ENCODE measurements at regions not wholly inside any gene's neighbourhood (a gene's known extent, or its start where the extent isn't known, plus 50 kb on each side); places are given as distances from the start of the nearest gene placed in this dataset.

DNA sequence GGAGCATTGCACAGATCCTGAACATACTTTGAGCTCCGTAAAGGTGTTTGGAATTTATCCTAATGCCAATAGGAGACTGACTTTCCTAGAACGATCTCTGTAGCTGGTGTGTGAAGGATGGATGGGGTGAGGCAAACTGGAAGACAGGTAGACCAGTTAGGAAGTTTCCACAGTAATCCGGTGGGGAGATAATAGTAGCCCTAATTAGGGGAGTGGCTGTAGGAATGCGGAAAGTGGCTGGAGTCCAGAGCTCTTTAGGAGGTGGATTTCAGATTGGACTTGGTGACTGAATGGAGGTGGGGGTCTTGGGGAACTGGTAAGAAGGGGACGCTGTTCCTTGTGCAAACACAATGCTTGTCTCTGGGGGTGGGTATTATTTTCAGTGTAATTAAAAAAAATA is 146.3 kb downstream of the SOX4 start:
- Histone ChIP-seq H4K20me1 (ENCODE audit: control insufficient read depth, insufficient read depth, low read depth, low read length) (no peaks in the 10 kb centered on the region), H3K9me3 (ENCODE audit: control insufficient read depth, insufficient read depth, low read length) (no peaks in the 10 kb centered on the region), H3K36me3 (ENCODE audit: control insufficient read depth, low read length) (no peaks in the 10 kb centered on the region), H3K27me3 (ENCODE audit: control insufficient read depth, low read length) (no peaks in the 10 kb centered on the region), H3K4me3 (ENCODE audit: low read length) (no peak overlapping the region), H3K79me2 (ENCODE audit: control insufficient read depth, low read length) (no peaks in the 10 kb centered on the region), H3F3A (ENCODE audit: control insufficient read depth, insufficient read depth) (no peaks in the 10 kb centered on the region), H3K9me2 (replicated peaks; ENCODE audit: control insufficient read depth, low read length) (no peaks in the 10 kb centered on the region), H3K4me1 (ENCODE audit: control insufficient read depth, low read length) (no peaks in the 10 kb centered on the region), H3K27ac (ENCODE audit: low read depth, low read length) (no peak overlapping the region), H3K4me2 (ENCODE audit: low read length) (no peak overlapping the region)
- no peak for TF ChIP-seq EZH2phosphoT487 (IDR thresholded peaks at IDR 0.05; ENCODE audit: borderline replicate concordance, low read length)
- TF ChIP-seq, protein P1, sequence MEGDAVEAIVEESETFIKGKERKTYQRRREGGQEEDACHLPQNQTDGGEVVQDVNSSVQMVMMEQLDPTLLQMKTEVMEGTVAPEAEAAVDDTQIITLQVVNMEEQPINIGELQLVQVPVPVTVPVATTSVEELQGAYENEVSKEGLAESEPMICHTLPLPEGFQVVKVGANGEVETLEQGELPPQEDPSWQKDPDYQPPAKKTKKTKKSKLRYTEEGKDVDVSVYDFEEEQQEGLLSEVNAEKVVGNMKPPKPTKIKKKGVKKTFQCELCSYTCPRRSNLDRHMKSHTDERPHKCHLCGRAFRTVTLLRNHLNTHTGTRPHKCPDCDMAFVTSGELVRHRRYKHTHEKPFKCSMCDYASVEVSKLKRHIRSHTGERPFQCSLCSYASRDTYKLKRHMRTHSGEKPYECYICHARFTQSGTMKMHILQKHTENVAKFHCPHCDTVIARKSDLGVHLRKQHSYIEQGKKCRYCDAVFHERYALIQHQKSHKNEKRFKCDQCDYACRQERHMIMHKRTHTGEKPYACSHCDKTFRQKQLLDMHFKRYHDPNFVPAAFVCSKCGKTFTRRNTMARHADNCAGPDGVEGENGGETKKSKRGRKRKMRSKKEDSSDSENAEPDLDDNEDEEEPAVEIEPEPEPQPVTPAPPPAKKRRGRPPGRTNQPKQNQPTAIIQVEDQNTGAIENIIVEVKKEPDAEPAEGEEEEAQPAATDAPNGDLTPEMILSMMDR (IDR thresholded peaks at IDR 0.05; ENCODE audit: low read depth, low read length, poor library complexity, severe bottlenecking): no peak

DNA sequence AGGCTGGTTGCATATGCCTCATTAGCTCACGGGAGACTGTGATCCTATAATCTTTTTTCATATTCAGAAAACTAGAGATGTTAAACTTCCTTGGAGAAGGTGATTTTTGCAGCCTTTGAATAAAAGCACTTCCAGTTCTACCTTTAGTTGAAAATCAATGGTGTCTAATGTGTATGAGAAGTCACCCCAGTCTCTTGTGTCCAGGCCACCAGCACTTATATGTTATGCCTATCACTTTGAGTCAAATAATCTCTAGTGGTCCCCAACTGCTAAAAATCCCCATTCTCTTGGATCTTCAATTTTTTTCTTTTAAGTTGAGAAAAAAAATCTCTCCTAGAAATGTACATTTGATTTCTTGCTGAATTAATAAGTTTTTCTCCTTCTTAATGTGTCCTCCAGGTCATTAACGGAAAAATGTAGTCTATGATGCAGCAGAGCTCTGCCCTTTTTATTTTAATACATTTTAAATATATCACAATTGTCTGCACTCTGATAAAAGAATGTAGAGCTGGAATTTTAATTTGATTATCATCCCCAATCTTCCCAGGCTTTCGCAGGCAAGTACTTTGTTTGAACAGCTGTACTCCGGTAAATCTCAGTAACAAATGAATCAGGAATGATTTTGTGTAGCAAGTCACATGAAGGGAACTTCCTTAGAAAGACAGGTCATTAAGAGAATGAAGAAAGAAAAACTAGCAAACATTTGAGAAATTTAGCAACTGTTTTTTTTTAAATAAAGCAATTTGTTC is 147.0 kb downstream of the SOX4 start:
- Histone ChIP-seq H3K36me3 (ENCODE audit: control insufficient read depth, low read length) (no peaks in the 10 kb centered on the region), H3K4me3 (ENCODE audit: low read length) (no peak overlapping the region), H3K4me2 (ENCODE audit: low read length) (no peak overlapping the region), H3K27me3 (ENCODE audit: control insufficient read depth, low read length) (no peaks in the 10 kb centered on the region), H3K27ac (ENCODE audit: low read depth, low read length) (no peak overlapping the region), H3K4me1 (ENCODE audit: control insufficient read depth, low read length) (no peaks in the 10 kb centered on the region), H3K9me2 (replicated peaks; ENCODE audit: control insufficient read depth, low read length) (no peaks in the 10 kb centered on the region), H4K20me1 (ENCODE audit: control insufficient read depth, insufficient read depth, low read depth, low read length) (no peaks in the 10 kb centered on the region), H3K9me3 (ENCODE audit: control insufficient read depth, insufficient read depth, low read length) (no peaks in the 10 kb centered on the region), H3K79me2 (ENCODE audit: control insufficient read depth, low read length) (no peaks in the 10 kb centered on the region), H3F3A (ENCODE audit: control insufficient read depth, insufficient read depth) (no peaks in the 10 kb centered on the region)
- TF ChIP-seq, protein P1 (IDR thresholded peaks at IDR 0.05; ENCODE audit: low read depth, low read length, poor library complexity, severe bottlenecking): no peak
- no peak for TF ChIP-seq EZH2phosphoT487 (IDR thresholded peaks at IDR 0.05; ENCODE audit: borderline replicate concordance, low read length)

DNA sequence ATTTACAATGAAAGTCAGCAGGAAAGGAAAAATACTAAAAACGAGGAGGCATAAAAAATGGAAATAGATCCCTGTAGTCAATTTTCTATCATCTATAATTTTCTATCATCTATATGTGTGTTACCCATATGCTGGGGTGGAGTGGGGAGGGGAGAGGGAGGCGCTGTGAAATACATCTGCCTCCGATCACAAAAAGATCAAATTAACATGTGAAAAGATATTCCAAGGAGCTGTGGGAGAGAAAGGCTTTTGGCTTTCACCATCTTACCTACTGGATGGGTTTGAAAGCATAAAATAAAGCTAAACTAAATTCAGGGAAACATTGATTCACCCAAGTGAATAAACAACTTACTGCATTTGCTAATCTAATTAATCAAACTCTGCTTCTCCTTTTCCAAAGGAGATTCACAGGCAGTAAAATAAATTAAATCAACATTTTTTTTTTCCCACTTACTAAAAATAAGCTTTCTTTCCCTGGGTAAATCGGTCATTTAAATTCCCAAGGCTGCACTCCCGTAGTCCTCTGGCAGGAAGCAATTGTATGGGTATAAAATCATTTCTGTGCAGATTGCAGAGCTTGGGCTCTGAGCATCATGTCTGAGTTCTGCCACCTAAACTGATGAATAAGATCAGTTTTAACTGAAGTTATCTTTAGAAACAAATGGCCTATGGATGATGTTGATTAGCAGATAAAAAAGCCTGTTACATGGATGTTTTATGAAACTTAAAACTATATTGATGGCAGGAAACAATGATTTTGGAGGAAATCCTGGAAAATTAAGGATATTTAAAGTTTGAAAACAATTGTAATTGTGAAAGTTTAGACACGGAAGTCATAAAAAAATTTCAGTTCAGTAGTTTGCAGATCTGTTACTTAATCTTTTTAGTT is 147.9 kb downstream of the SOX4 start:
- Histone ChIP-seq H3F3A (ENCODE audit: control insufficient read depth, insufficient read depth) (no peaks in the 10 kb centered on the region), H3K4me1 (ENCODE audit: control insufficient read depth, low read length) (no peaks in the 10 kb centered on the region), H4K20me1 (ENCODE audit: control insufficient read depth, insufficient read depth, low read depth, low read length) (no peaks in the 10 kb centered on the region), H3K4me3 (ENCODE audit: low read length) (no peak overlapping the region), H3K79me2 (ENCODE audit: control insufficient read depth, low read length) (no peaks in the 10 kb centered on the region), H3K9me2 (replicated peaks; ENCODE audit: control insufficient read depth, low read length) (no peaks in the 10 kb centered on the region), H3K27ac (ENCODE audit: low read depth, low read length) (no peak overlapping the region), H3K4me2 (ENCODE audit: low read length) (no peak overlapping the region), H3K36me3 (ENCODE audit: control insufficient read depth, low read length) (no peaks in the 10 kb centered on the region), H3K27me3 (ENCODE audit: control insufficient read depth, low read length) (no peaks in the 10 kb centered on the region), H3K9me3 (ENCODE audit: control insufficient read depth, insufficient read depth, low read length) (no peaks in the 10 kb centered on the region)
- TF ChIP-seq, protein P1 (IDR thresholded peaks at IDR 0.05; ENCODE audit: low read depth, low read length, poor library complexity, severe bottlenecking): no peak
- TF ChIP-seq EZH2phosphoT487 (IDR thresholded peaks at IDR 0.05; ENCODE audit: borderline replicate concordance, low read length): no peak

Data from DOHH2 (cell line).